IPS DF 4.7 (cell line): ENCODE measurements at regions not wholly inside any gene's neighbourhood (a gene's known extent, or its start where the extent isn't known, plus 50 kb on each side); places are given as distances from the start of the nearest gene placed in this dataset.
"Not testable (repeated sequence)": the region's sequence is repeated elsewhere in the genome, so short reads cannot be mapped to it uniquely, and the experiment has no call there.

Experiments
- DNase-seq: peaks from one replicate; pipeline ENCODE4 v3.0.0-alpha.2; 2013; ENCODE audit warnings: low spot score; ENCODE audit errors: extremely low read depth

DNA sequence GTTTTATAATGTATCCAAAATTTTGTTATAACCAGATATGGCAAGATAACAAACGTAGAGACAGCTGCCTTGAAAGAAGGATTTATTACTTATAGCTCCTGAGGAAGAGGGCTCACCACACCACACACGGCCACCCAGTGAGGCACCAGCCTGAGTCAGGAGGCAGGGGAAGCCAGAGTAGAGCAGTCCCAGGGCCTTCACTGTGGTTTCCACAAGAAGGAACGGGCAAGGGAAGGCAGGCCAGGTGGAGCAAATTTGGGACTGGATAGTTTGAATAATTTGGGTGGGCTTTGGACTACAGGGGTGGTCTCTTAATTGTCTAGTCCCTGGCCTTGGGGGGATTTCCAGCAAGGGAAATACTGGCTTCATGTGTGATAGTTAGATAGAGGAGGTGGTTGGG, 72.5 kb downstream of the RRAGC start:
- no peak for DNase-seq

DNA sequence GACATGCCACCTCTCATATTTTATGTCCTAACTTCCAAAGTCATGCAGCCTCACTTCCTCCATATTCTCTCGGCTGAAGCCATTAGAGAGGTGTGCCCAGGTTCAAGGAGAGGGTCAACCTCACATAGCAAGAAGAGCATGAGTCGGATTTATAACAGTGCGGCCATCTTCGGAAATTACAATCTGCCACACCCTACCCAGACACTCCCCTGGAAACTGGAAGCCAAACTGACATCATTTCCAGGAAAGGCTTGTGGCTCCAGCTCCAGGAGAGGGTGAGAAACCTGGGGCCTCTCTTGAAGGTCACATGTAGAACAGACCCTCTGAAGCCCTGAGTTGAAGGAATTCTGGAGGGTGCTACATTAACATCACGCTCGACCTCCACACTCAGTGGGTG, 73.5 kb downstream of the RRAGC start:
- no peak for DNase-seq

DNA sequence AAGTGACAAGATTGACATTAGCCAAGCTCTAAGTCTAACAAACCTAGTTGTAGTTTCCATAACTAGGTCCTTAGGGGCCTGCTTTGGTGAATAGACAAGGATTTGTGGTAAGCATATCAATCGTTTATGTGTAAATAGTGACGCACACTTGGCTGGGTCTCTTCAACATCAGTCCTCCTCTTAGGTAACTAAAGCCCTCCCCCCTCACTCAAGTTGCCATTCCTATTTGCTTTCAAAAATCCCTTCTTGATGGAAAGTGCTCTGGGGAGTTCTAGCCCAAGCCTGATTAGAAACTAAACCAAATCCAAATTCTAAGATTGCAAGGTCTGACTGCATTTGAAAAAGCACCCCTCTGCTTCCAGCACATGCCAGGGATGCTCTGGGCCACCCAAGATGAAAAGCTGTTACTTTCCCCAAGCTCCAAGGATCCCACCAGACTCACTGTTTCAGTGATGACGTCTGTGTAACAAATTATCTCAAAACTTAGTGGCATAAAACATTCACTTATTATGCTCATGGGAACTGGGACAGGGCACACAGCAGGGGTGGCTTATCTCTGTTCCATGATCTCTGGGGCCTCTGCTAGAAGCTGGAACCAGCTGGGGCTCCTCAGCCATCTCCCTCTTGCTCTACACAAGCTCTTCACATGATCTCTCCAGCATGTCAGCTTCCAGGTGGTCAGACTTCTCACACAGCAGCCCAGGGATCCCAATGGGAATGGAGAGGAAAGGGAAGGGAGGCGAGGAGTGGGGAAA, 74.1 kb downstream of the RRAGC start:
- DNase-seq, result no peak

DNA sequence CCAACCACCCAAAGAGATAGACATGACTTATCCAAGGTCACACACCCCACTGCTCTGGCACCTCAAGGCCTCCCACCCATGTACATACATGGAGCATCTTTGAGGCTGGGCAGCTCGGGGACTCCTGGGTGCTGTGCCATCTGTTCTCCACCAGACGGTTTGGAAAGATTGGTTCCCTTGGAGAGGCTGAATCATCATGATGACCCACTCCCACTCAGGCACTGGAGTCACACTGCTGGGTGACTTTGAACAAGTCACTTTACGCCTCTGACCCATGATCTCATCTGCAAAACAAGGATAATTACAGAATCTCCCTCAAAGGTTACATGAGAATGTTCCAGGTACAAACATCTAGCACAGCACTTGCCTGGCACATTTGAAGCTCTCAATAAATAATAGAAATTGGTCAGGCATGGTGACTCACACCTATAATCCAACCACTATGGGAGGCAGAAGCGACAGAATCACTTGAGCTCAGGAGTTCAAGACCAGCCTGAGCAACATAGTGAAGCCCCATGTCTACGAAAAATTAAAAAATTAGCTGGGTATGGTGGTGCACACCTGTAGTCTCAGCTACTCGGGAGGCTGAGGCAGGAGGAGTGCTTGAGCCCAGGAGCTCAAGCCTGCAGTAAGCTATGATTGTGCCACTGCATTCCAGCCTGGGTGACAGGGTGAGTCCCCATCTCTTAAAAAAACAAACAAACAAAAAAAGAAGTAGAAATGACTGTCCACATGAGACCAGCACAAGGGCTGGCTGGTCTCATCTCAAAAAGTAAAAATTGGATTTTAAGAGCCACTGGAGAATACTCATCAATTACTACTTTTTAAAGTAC, 74.9 kb downstream of the RRAGC start:
- no peak for DNase-seq

DNA sequence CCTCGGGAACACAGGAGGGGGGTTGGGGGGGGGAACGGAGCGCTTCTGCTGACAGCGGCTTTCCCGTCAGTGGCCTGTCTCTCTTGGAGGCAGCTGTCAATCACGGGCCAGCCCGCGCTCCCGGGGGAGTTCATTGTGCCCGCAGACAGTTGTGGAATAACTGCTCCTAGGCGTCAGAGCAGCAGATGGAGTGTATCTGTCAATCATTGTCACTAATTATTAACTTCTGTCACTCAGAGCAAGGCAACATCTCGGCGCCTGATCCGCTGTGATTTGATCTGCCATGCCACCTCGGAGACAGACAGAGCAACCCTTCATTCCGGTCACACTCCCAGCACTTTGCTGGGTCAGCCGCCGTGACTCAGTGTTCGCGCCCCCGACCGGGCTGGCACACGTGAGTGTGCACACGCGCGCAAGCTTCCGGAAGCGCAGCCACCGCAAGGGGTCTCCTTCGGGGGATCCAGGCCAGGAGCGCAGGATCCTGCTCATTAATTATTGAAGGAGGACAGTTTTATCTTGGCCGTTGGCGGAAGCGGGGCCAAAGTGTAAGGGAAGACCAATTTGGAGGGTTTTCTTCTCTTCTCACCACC, 75.8 kb downstream of the RRAGC start:
- DNase-seq, result no peak

DNA sequence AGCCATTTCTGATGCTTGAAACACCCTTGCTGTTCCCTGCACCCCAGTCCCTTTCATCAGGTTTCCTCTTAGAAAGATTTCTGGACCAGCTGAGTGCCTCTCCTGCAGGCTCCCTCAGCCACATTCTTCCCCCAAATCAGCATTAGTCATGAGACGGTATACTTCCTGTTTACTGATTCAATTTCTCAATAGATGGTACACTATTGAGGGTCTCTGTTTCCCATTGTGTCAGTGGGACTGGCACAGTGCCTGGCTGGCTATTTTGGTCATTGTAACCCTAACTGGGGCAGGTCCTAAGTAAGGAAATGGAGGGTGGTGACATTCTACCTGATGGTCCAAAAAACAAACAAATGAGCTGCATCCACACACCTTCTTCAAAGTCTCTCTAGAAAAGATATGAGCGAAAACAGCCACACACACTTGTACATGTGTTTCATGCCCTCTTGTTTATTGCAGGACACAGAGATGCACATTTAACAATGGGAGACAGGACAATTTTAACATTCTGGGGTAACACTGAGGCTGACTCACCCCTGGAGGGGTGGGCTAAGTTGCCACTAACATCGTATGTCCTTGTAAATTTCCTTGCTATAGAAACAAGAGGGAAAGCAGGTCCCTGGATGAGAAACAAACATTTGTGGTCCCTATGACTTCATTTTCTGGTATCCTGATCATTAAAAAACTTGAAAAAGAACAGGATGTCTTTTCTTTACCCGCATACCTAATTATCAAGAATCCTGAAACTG, 77.5 kb downstream of the RRAGC start:
- DNase-seq, result no peak

DNA sequence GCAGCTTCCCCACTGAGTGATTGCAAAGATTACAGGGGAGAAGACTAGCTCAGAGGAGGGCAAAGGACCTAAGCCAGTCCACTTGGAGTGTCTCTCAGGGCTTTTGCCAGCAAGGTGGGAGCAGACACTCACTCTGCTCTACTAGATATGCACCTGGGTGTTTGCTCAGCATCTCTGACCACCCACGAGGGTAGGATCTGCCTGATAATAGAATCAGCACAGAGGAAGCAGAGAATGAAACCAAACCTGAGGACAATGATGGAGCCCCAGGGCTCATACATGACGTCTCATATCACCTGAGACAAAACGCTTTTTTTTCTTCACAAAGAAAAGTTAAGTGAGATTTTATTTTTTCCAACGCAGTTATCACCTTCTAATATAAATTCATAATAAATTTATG, 79.4 kb downstream of the RRAGC start:
- no peak for DNase-seq

DNA sequence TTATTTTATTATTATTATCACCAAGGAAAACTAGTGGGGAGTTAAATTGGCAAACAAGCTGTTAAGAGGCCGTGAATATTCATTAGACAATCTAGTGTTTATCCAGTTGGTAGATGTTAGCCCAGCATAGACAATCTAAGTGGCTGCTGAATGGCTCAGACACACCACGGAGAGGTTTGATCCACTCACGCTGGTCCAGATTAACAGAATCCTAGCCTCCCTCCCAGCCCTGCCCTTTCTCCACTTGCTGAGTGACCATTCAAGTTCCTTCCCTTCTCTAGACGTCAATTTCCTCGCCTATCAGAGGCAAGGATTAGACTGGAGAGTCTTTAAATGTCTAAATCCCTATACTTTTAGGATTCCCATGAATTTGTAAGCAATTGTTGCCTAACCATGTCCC, 80.1 kb downstream of the RRAGC start:
- DNase-seq, result no peak

DNA sequence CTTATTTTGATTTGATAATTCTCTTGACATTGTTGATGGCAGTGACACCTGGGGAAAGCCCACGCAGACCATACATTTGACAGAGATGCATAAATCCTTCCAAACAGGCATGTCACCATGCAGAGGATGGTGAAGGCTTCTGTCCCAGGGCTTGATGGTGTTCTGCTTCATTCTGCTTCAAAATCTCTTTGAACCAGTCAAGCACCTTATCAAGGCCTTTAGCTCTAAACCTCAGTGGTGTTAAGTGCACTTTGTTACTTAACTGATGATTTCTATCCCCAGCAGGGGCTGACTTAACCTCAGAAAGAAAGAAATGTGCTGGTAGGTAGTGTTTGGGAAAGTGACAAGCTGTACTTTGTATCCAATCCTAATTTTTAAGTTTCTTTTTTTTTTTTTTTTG, 81.1 kb downstream of the RRAGC start:
- DNase-seq, result no peak

DNA sequence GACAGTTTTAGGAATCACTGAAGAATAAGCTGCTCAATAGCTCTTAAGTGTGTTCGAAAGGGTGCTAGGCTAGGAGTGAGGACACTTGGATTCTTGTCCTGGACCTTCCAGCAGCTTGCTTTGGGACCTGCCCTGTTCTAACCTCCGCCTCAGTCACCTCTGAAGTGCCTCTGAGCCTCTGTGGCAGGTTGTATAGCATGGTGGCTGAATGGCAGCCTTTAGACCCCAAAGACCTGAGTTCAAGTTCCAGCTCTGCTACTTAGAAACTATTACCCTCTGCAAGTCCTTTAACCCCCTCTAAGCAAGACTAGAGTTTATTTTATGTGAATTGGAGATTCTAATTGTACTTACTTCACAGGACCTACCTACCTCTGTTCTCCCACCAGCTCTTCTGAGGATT, 81.5 kb downstream of the RRAGC start:
- no peak for DNase-seq

DNA sequence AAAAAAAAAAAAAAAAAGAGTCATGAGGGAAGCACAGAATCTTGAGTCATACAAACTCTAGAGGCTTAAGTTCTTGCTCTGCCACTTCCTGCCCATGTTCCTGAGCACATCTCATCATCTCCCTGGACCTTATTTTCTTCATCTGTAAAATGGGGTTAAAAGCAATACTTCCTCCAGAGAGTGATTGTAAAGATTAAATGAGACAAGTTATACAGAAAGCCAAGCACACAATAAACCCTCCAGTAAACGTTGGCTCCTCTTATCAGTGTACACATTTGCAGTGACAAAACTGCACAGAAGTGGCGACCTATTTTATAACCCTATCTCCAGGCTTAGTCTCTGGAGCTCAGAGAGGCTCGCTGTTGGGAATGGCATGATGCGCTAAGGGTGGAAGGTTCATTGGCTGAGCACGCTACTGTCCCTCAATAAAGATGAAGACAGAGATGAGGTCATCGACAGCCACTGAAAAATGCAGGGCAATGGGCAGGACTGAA, 82.1 kb downstream of the RRAGC start:
- DNase-seq, result no peak

DNA sequence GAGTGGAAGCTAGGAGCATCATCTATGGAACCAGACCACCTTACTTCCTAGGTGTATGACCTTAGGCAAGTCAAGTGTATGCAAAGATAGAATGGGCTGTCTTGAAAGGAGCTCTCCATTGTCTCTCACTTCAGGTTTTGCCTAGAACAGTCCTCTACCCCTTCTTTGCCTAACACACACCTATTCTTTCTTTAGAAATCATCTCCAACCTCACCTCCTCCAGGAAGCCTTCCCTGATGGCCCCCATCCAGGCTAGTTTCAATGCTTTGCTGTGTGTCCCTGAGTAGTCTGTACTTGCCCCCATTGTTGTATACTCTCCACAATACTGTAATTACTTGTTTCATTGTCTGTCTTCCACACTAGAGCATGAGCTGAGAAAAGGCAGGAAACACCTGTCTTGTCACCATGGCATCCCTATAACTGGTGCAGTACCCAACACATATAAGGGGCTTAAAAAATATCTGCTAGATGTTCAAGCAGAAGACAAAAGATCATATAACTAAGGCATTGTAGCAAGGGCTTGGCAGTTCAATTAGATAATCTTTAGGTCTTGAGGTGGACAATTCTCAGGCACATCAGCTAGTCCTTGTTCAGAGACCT, 83.0 kb downstream of the RRAGC start:
- no peak for DNase-seq

DNA sequence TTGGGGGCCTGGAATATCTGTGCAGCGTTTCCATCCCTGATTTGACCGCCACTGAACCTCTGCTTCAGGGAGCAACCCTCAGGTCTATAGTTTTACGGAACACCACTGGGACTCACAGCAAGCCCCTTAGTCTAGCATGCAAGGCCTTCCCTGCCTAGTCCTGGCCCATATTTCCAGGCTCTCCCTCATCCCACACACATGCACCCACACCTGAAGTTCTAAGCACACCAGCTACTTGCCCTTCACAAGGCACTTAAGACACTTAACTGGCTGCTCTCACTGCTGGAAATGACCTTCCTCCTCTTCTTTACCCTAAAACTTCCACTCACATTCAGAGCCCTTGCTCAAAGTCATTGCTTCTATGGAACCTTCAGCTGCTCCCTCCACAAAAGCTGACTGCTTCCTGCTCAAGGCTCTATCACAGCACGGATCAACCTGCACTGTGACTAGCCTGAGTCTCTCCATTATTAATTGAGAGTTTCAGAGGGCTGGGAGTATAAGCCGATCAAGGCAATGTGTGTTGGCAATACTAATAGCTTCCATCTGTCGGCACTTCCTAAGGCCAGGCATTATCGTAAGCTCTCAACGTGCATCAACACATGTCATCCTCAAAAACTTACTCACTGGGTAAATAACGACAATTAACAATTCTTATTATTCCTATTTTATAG, 84.3 kb downstream of the RRAGC start:
- DNase-seq, result no peak

DNA sequence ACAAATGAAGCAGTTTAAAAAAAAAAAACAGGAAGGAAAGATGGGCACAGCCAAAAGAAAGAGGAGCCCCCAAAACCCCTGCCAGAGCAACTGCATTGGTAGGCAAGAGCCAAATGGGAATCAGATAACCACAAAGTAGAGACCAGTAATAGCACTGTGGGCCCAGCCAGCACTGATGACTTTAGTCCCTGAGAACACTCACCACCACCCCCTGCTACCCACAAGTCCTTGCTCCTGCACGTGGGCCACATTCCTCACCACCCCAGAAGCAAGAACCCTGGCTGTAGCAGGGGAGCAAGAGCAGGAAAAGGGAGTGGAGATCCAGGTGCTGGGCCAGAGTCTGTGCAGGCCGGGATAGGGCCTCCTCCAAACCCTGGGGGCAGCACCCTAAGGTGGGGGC, 86.1 kb downstream of the RRAGC start:
- no peak for DNase-seq

DNA sequence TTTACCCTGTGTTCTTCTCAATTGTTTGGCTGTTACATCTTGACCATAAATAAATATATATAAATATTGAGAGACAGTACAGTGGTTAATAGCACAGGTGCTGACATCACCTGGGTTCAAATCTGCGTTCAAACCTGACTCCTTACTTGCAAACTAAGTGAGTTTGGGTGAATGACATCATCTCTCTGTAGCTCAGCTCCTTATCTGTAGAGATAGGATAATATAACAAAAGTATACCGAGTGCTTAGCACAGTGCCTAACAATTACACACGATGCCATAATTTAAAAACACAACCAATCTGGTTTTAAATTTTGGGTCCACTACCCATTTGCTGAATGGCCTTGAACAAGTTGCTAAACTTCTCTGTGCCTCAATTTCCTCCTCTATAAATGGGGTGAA, 86.6 kb downstream of the RRAGC start:
- DNase-seq, result no peak

DNA sequence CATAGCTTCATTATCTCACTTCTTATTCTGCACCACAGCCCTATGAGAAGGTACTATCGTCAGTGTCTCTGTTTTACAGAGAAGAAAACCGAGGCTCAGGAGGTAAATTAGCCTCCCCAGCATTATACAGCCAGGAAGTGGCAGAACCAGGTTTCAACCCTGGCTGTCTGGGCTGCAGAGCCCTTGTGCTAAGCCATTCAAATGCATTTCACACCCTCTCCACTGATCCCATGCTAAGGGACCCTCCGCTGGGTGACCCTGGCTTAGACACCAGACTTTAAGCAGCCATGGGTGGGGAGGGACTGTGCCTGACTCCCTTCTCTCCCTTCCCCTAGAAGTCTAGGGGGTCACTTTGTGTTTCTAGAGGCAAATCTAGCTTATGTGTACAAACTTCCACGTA, 87.5 kb downstream of the RRAGC start:
- no peak for DNase-seq

DNA sequence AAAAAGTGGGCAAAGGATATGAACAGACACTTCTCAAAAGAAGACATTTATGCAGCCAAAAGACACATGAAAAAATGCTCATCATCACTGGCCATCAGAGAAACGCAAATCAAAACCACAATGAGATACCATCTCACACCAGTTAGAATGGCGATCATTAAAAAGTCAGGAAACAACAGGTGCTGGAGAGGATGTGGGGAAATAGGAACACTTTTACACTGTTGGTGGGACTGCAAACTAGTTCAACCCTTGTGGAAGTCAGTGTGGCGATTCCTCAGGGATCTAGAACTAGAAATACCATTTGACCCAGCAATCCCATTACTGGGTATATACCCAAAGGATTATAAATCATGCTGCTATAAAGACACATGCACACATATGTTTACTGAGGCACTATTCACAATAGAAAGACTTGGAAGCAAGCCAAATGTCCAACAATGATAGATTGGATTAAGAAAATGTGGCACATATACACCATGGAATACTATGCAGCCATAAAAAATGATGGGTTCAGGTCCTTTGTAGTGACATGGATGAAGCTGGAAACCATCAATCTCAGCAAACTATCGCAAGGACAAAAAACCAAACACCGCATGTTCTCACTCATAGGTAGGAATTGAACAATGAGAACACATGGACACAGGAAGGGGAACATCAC, 88.9 kb downstream of the RRAGC start:
- DNase-seq, result not testable (repeated sequence)

DNA sequence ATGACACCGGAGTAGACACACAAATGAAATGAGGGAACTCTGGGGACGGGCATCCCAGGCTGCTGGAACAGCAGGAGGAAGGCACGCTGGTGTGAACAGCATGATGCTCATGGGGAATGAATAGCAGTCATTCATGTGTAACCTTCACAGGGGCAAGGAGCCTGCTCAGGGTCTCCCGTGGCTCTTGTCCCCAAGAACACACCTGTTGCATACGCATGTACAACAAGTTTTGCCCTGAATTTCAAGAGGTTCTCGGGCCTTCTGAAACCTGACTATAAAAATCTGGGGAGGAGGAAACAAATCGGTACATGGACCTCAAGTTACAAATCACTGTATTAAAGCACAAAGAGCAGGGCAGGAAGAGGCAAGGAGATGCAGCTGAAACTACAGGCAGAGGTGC, 93.4 kb downstream of the RRAGC start:
- no peak for DNase-seq

DNA sequence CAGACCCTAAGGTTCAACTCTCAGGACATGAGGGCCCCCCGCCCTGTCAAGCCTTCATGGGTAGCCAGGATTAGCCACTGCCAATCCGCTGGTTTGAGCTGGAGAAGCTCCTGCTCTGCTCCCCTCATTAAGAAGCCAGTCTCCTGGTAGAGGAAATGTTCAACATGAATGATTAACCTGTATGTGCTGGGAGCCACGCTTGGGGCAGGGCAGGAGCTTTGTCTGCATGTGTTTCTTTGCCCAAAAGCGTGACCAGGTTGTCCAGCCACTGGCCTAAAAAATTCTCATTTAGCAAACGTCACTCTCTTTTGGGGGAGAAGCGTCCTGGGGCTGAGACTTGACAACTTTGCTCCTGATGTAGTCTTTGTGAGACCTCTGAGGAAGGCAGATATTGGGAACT, 96.5 kb downstream of the RRAGC start:
- no peak for DNase-seq

DNA sequence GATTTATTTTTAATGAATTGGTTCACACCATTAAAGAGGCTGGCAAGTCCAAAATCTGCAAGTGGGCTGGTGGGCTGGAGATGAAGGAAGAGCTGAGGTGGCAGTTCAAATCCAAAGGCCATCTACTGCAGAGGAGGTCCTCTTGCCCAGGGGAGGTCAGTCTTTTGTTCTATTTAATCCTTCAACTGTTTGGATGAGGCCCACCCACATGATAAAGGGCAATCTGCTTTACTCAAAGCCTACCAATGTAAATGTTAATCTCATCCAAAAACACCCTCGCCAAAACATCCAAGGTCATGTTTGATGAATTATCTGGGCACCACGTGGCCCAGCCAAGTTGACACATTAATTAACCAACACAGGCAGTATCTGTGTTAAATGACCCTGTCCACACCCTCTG, 99.0 kb downstream of the RRAGC start:
- DNase-seq, result no peak
